ENCODE measurements at regions not wholly inside any gene's neighbourhood (a gene's known extent, or its start where the extent isn't known, plus 50 kb on each side); places are given as distances from the start of the nearest gene placed in this dataset.

DNA sequence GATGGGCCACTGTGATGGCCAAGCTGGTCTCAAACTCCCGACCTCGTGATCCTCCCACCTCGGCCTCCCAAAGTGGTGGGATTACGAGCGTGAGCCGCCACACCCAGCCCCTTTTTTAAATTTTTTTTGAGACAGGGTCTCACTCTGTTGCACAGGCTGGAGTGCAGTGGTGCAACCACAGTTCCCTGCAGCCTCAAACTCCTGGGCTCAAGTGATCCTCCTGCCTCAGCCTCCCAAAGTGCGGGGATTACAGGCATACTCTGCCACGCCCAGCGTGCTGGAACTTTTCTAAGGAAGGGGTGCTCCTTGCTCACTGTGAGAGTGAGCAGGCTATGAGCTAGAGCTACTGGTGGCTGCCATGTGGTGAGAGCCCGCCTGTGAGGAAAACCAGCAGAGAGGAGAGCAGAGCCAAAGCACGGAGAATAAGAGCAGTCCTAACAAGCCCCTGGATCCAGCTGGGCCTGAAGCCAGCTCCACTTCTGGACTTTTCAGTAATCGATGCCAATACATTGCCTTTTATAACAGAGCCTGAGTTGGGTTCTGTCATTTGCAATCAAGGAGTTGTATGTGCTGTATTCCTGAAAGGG lies 75.5 kb upstream of the UNC5A start:
- no peak for DNase-seq

GRCh38 chr5:176735383-176736265 lies 74.7 kb upstream of the UNC5A start:
- no peak for DNase-seq

GRCh38 chr5:176736301-176736930 lies 73.9 kb upstream of the UNC5A start:
- DNase-seq: no peak

DNA sequence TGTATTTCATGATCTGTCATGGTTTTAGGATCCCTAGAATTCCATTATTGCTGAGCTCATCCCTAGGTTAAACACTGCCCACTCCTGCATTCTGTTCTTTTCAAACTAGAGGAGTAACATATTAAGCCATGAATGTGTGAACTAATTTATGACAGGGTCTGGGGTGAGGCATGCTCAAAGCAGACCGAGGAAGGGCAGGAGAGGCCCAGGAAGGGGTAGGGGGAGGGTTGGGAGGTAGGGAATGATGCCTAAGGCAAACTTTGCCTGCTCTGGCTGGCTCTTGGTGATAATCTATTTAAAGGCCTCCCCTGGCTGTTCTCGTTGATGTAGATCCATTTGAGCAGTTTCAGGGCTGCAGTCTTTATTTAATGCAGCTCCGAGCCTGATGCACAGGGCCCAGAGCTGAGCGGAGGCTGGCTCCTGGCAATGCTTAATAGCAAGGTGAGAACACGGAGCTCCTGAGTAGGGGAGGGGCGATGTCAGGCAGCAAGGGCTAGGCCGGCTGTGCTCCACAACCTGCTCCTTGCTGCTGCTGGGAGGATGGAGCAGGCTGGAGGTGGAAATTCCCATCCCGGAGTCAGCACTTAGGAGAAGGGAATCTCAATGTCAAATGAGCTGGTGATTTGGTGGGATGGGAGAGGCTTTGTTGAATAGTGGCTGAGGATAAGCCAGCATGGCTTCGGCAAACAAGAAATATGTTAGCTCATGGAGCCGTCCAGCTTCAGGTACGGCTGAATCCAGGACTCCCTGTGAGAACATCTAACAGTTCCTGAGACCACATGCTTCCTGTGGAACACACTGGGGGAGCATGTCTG lies 73.2 kb upstream of the UNC5A start:
- no peak for DNase-seq

GRCh38 chr5:176737746-176738636 lies 72.4 kb upstream of the UNC5A start:
- no peak for DNase-seq

- no peak for DNase-seq
Observed at GRCh38 chr5:176738637-176739250, 71.6 kb upstream of the UNC5A start.

DNA sequence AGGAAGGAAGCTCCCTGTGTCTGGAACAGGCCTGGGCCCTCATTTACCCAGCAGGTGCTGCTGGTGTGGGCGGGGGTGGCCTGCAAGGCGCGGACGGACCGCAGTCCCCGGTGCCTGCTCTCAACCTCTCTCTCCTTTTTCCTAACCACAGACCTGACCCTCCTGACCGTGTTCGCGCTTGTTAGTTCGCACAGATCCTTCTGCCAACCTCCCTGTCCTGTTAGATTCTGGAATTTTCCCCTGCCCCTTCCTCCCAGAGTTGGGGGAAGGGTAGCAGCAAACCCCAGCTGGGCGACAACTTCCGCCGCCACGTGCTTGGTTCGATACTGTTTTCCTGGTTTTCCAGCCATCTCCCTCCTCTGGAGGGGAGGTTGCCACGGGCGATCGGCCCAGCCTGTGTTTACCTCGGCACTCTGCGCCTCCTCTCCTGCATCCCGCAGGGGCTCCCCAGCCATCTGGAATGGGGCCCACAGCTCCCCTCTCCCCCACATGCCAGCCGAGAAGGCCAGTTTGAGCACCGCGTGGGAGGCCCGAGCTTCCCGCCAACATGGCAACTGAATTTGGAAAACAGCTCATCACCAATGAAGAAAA lies 70.8 kb upstream of the UNC5A start:
- peak; percentile 30 to 64 for DNase-seq

DNA sequence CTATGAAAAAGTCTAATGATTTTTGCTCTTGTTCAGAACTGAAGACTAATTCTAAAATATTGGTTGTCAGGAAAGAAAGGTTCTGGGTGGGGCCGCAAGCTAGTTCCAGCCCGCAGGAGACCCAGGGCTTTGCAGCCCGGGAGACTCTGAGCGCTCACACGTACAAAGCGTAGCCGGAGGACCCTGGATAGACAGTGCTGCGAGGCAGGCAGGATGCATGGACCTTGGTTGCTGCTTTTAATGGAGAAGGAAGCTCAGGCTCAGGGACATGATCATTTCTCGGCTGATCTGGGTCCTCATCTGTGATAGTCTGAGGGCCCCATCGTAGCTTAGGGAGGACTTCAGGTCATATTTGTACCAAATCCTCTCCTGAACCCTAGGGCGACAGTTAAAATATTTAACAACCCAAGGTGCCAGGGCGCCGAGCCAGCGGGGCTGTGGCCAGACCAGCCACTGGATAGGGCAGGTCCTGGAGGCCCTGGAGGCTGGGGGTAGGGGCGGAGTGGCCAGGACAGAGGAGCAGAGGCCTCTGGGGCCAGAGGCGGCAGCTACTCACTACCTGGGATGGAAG lies 70.1 kb upstream of the UNC5A start:
- no peak for DNase-seq

GRCh38 chr5:176740702-176741496 lies 69.5 kb upstream of the UNC5A start:
- no peak for DNase-seq

GRCh38 chr5:176741561-176742211 lies 68.7 kb upstream of the UNC5A start:
- DNase-seq: no peak

GRCh38 chr5:176742246-176743105 lies 67.9 kb upstream of the UNC5A start:
- DNase-seq: no peak

DNA sequence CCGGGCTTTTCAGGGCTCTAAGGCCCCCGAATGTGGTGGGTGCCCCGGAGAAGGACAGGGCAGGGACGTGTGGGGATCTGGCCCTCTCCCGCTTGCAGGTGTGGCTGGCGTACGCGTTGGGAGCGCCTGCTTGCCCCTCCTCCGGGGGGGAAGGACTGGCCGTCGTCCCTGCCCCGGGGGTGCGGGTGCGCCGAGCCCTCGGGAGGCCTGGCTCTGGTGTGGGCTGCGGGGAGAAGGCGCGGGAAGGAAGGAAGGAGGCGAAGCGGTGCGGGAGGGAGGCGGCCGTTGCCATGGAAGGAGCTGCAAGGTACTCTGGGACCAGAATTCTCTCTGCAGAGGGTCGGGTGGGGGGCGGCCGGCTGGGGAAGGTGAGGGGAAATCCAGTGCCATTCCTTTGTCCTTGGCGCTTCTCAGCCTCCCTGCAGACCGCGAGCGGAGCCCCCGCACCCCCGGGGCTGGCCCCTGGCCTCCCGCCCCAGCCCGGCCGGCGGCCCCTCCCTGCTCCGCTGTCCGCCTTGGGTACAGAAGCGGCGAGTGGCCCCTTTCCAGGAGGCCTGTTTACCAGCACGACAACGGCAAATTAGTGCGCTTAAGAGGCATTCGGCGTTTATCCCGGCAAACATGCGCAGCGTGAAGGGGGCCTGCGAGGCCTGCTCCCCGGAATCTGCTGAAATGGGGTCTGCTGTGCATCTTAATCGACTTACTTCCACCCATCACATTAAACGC lies 67.1 kb upstream of the UNC5A start:
- DNase-seq: no peak

- no peak for DNase-seq
Observed at GRCh38 chr5:176743868-176744583, 66.3 kb upstream of the UNC5A start.

- no peak for DNase-seq
Observed at GRCh38 chr5:176744584-176744965, 65.8 kb upstream of the UNC5A start.

DNA sequence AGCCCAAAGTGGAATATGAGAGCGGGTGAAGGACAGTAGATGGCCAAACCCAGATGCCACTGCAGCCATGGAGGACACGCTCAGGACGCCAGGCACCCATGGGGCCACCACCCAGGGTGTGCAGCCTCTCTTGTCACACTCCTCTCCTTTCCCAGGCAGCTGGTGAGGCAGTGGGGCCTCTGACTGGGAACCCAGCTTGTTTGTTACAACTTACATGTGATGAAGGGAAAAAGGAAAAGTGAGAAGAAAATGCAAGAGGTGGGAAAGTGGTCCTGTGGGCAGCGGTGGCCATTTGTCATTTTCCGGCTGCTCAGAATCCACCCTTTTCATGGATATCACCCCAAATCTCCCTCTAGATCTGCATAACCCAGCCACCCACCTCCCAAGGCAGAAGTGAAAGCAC lies 62.7 kb upstream of the UNC5A start:
- DNase-seq: no peak

- no peak for DNase-seq
Observed at GRCh38 chr5:176748073-176748966, 62.0 kb upstream of the UNC5A start.
